Sigmoid colon (tissue), 4 donors: ENCODE measurements at regions not wholly inside any gene's neighbourhood (a gene's known extent, or its start where the extent isn't known, plus 50 kb on each side); places are given as distances from the start of the nearest gene placed in this dataset.

Source experiments
- EP300 ChIP-seq, 4 donors: sonication (generic); formaldehyde crosslinking; IDR thresholded peaks; one replicate each; pipeline ENCODE4 v1.6.1; 2017; ENCODE audit warnings: antibody characterized with exemption in 4 of 4
- POLR2A ChIP-seq, 2 donors: fragments of 450-650 bp; IDR thresholded peaks; one replicate each; pipeline ENCODE4 v1.6.1; 2016; ENCODE audit warnings: antibody characterized with exemption in 2 of 2, mild to moderate bottlenecking in 2 of 2, moderate library complexity in 2 of 2
- TF ChIP-seq, protein P1 (sequence below), 4 experiments: fragments of 450-650 bp in 3 of 4; fragments of 200-600 bp in 1 of 4; IDR thresholded peaks; one replicate each; pipeline ENCODE4 v1.5.1; 2016 to 2019; ENCODE audit warnings: antibody characterized with exemption in 4 of 4, mild to moderate bottlenecking in 3 of 4, moderate library complexity in 2 of 4

DNA sequence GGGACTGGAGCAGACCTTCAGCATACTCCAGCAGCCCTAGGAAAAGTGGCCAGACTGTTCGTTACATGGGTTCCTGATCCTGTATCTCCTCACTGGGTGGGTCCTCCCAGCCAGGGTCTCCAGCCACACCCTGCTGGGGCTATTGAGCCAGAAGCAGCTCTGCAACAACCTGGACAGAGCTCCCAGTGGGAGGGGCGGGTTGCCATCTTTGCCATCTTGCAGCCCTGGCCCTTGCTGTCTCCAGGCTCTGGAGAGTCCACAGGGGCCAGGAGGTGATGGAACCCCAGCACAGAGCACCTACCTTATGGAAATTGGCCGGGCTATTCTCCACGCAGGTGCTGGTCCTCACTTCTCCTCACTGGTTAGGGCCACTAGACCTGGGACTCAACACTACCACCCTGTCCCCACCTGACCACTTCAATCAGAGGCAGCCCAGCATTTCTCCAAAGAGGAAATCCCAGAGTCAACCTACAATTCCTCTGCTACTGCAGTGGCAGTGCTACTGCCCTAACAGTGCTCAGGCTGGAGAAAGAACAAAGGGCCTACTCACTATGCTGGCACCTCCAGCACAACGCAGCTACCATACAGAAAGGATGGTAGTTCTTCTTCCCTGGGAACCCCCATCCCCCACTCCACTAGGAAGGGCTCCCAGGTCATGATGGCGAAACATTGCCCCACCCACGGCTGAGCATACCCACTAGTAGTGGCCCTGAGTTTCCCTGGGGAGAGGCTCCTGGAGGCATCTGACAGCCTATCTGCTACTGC is 290.2 kb upstream of the NCAM1 start:
- TF ChIP-seq POLR2A (IDR thresholded peaks at IDR 0.05) (no peak), EP300 (IDR thresholded peaks at IDR 0.05) (no peak)
- TF ChIP-seq, protein P1, sequence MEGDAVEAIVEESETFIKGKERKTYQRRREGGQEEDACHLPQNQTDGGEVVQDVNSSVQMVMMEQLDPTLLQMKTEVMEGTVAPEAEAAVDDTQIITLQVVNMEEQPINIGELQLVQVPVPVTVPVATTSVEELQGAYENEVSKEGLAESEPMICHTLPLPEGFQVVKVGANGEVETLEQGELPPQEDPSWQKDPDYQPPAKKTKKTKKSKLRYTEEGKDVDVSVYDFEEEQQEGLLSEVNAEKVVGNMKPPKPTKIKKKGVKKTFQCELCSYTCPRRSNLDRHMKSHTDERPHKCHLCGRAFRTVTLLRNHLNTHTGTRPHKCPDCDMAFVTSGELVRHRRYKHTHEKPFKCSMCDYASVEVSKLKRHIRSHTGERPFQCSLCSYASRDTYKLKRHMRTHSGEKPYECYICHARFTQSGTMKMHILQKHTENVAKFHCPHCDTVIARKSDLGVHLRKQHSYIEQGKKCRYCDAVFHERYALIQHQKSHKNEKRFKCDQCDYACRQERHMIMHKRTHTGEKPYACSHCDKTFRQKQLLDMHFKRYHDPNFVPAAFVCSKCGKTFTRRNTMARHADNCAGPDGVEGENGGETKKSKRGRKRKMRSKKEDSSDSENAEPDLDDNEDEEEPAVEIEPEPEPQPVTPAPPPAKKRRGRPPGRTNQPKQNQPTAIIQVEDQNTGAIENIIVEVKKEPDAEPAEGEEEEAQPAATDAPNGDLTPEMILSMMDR (IDR thresholded peaks at IDR 0.05) = no peak
